ENCODE measurements at regions not wholly inside any gene's neighbourhood (a gene's known extent, or its start where the extent isn't known, plus 50 kb on each side); places are given as distances from the start of the nearest gene placed in this dataset.
"Not testable (repeated sequence)": the region's sequence is repeated elsewhere in the genome, so short reads cannot be mapped to it uniquely, and the experiment has no call there.

GRCh38 chr3:59374091-59374817 is 324.4 kb upstream of the CFAP20DC start:
- DNase-seq (ENCODE audit: low read depth in 2 of 3, low spot score in 2 of 3) = no peak

GRCh38 chr3:59372346-59372745 is 322.5 kb upstream of the CFAP20DC start:
- no peak for DNase-seq (ENCODE audit: low read depth in 2 of 3, low spot score in 2 of 3)

- no peak for DNase-seq (ENCODE audit: low read depth in 2 of 3, low spot score in 2 of 3)
These were observed 319.3 kb upstream of the CFAP20DC start for GRCh38 chr3:59368900-59369675.

GRCh38 chr3:59367150-59367549 is 317.3 kb upstream of the CFAP20DC start:
- peak in 1 of 3 donors; percentile 15 for DNase-seq (ENCODE audit: low read depth in 2 of 3, low spot score in 2 of 3)

GRCh38 chr3:59366218-59366617 is 316.4 kb upstream of the CFAP20DC start:
- no peak for DNase-seq (ENCODE audit: low read depth in 2 of 3, low spot score in 2 of 3)

- no peak for DNase-seq (ENCODE audit: low read depth in 2 of 3, low spot score in 2 of 3)
These were observed 314.7 kb upstream of the CFAP20DC start for GRCh38 chr3:59364496-59364895.

- not testable (repeated sequence) for DNase-seq (ENCODE audit: low read depth in 2 of 3, low spot score in 2 of 3)
These were observed 310.5 kb upstream of the CFAP20DC start for GRCh38 chr3:59360312-59360711.

- no peak for DNase-seq (ENCODE audit: low read depth in 2 of 3, low spot score in 2 of 3)
These were observed 291.6 kb upstream of the CFAP20DC start for GRCh38 chr3:59341459-59341858.

GRCh38 chr3:59339818-59340217 is 290.0 kb upstream of the CFAP20DC start:
- no peak for DNase-seq (ENCODE audit: low read depth in 2 of 3, low spot score in 2 of 3)

- no peak for DNase-seq (ENCODE audit: low read depth in 2 of 3, low spot score in 2 of 3)
These were observed 289.1 kb upstream of the CFAP20DC start for GRCh38 chr3:59338934-59339333.

GRCh38 chr3:59335338-59335737 is 285.5 kb upstream of the CFAP20DC start:
- DNase-seq (ENCODE audit: low read depth in 2 of 3, low spot score in 2 of 3) = no peak

- no peak for DNase-seq (ENCODE audit: low read depth in 2 of 3, low spot score in 2 of 3)
These were observed 284.8 kb upstream of the CFAP20DC start for GRCh38 chr3:59334585-59334984.

GRCh38 chr3:59327376-59327808 is 277.6 kb upstream of the CFAP20DC start:
- no peak for DNase-seq (ENCODE audit: low read depth in 2 of 3, low spot score in 2 of 3)

GRCh38 chr3:59326246-59327024 is 276.6 kb upstream of the CFAP20DC start:
- DNase-seq (ENCODE audit: low read depth in 2 of 3, low spot score in 2 of 3) = no peak

- DNase-seq (ENCODE audit: low read depth in 2 of 3, low spot score in 2 of 3) = no peak
These were observed 272.2 kb upstream of the CFAP20DC start for GRCh38 chr3:59321881-59322540.

GRCh38 chr3:59320080-59320479 is 270.3 kb upstream of the CFAP20DC start:
- no peak for DNase-seq (ENCODE audit: low read depth in 2 of 3, low spot score in 2 of 3)

- no peak for DNase-seq (ENCODE audit: low read depth in 2 of 3, low spot score in 2 of 3)
These were observed 269.6 kb upstream of the CFAP20DC start for GRCh38 chr3:59319442-59319841.

- DNase-seq (ENCODE audit: low read depth in 2 of 3, low spot score in 2 of 3) = no peak
These were observed 269.1 kb upstream of the CFAP20DC start for GRCh38 chr3:59318881-59319280.

- DNase-seq (ENCODE audit: low read depth in 2 of 3, low spot score in 2 of 3) = no peak
These were observed 267.6 kb upstream of the CFAP20DC start for GRCh38 chr3:59317386-59317785.

GRCh38 chr3:59316688-59317275 is 267.0 kb upstream of the CFAP20DC start:
- DNase-seq (ENCODE audit: low read depth in 2 of 3, low spot score in 2 of 3) = no peak

Measured in hematopoietic multipotent progenitor cell (in vitro differentiated cells).